K562 (cell line): ENCODE measurements at regions not wholly inside any gene's neighbourhood (a gene's known extent, or its start where the extent isn't known, plus 50 kb on each side); places are given as distances from the start of the nearest gene placed in this dataset.

Experiments
- ATAC-seq: fragments of 200-7000 bp; cut with Tn5 transposase; 3 replicates; pipeline ENCODE4 v1.9.1; 2020; ENCODE audit warnings: moderate library complexity
- BruUV-seq: library from RNA; stranded (reverse); fragments of 400-500 nt; replicated peaks from 2 replicates; lab custom pipeline; 2021; lab: Mats Ljungman, UMichigan
- CTCF ChIA-PET: fragments of 300-600 bp; formaldehyde crosslinking; extraction: SDS; loops from one replicate; lab custom pipeline; 2021; ENCODE audit warnings: low intra/inter-chr PET ratio; lab: Yijun Ruan, JAX
- POLR2A ChIA-PET: fragments of 300-600, 350-650 bp; sonication (Branson Sonifier 250); formaldehyde crosslinking; extraction: SDS; loops from one replicate; lab custom pipeline; 2021; ENCODE audit warnings: antibody characterized with exemption, inconsistent platforms; lab: Yijun Ruan, JAX
- DNase-seq, 4 experiments: peaks; one replicate each; pipeline versions ENCODE4 v3.0.0 to v3.0.0-alpha.2; 2011 to 2018; ENCODE audit warnings: low spot score in 3 of 4, mixed read lengths in 3 of 4; ENCODE audit errors: extremely low read depth in 1 of 4
- FAIRE-seq: peaks from 2 replicates; lab custom pipeline; 2011; peaks lifted over from hg19 to GRCh38; lab: Jason Lieb, UNC
- H2AFZ ChIP-seq: 2 replicates; pipeline ENCODE4 v1.6.0; 2011; ENCODE audit warnings: low read depth, low read length, control low read depth, inconsistent platforms
- H3K27ac ChIP-seq: fragments of 200-600 bp; 3 replicates; pipeline ENCODE4 v1.8.0; 2011; ENCODE audit warnings: low read depth, mild to moderate bottlenecking, control low read depth, inconsistent platforms, low read length, moderate library complexity, mixed read lengths; ENCODE audit errors: extremely low read depth
- H3K27me3 ChIP-seq, 2 experiments: fragments of 300-600 bp in 1 of 2; 2 replicates in 1 of 2; 3 replicates in 1 of 2; pipeline versions ENCODE4 v1.6.0 to v1.8.0; 2011; ENCODE audit warnings: inconsistent platforms in 2 of 2, low read length in 2 of 2, mild to moderate bottlenecking in 1 of 2, mixed read lengths in 1 of 2, moderate library complexity in 1 of 2; ENCODE audit not compliant: control insufficient read depth in 2 of 2, insufficient read depth in 2 of 2
- H3K36me3 ChIP-seq: fragments of 300-600 bp; 3 replicates; pipeline ENCODE4 v1.8.0; 2011; ENCODE audit warnings: mild to moderate bottlenecking, low read length, inconsistent platforms; ENCODE audit not compliant: control insufficient read depth, insufficient read depth
- H3K4me1 ChIP-seq, 2 experiments: fragments of 200-600 bp in 1 of 2; replicated peaks in 1 of 2; 2 replicates in 1 of 2; 3 replicates in 1 of 2; pipeline versions ENCODE4 v1.5.1 to v1.8.0; 2011; ENCODE audit warnings: inconsistent platforms in 2 of 2, low read length in 2 of 2, mild to moderate bottlenecking in 1 of 2, mixed read lengths in 1 of 2, moderate library complexity in 1 of 2; ENCODE audit not compliant: control insufficient read depth in 2 of 2, insufficient read depth in 2 of 2
- H3K4me2 ChIP-seq: 2 replicates; pipeline ENCODE4 v1.6.1; 2011; ENCODE audit warnings: low read length, control low read depth, inconsistent platforms, mixed read lengths; ENCODE audit not compliant: insufficient read depth
- H3K4me3 ChIP-seq: fragments of 200-600 bp; sonication (generic), shearing (Covaris generic); 2 replicates; pipeline ENCODE4 v1.5.1; 2016; ENCODE audit warnings: control low read depth, inconsistent platforms
- H3K79me2 ChIP-seq: fragments of 200-600 bp; 3 replicates; pipeline ENCODE4 v1.8.0; 2011; ENCODE audit warnings: low read length, inconsistent platforms; ENCODE audit not compliant: control insufficient read depth, insufficient read depth
- H3K9ac ChIP-seq, 2 experiments: 2 replicates each; pipeline versions ENCODE4 v1.6.0 to v1.6.1; 2011; ENCODE audit warnings: low read depth in 2 of 2, low read length in 2 of 2, control low read depth in 1 of 2, inconsistent platforms in 1 of 2, mild to moderate bottlenecking in 1 of 2, mixed read lengths in 1 of 2; ENCODE audit not compliant: insufficient read depth in 1 of 2
- H3K9me1 ChIP-seq: one replicate; pipeline ENCODE4 v1.6.0; 2011; ENCODE audit warnings: inconsistent platforms, mild to moderate bottlenecking, low read length, moderate library complexity; ENCODE audit not compliant: control insufficient read depth, insufficient read depth
- H3K9me3 ChIP-seq: replicated peaks from 2 replicates; pipeline ENCODE4 v1.5.1; 2011; ENCODE audit warnings: low read depth, low read length, inconsistent platforms; ENCODE audit not compliant: control insufficient read depth, insufficient read depth
- H4K20me1 ChIP-seq: replicated peaks from 2 replicates; pipeline ENCODE4 v1.6.1; 2011; ENCODE audit warnings: low read length, inconsistent platforms, mixed read lengths; ENCODE audit not compliant: control insufficient read depth, insufficient read depth
- ELF1 ChIP-seq: fragments of 200-800 bp; sonication (Bioruptor generic); IDR thresholded peaks from 2 replicates; pipeline ENCODE4 v1.6.1; 2016; ENCODE audit warnings: missing genetic modification characterization, missing compliant biosample characterization
- GATA2 ChIP-seq: sonication (generic); formaldehyde crosslinking; IDR thresholded peaks from 2 replicates; pipeline ENCODE4 v1.4.0; 2020; ENCODE audit warnings: mild to moderate bottlenecking, missing genetic modification reagents
- NBN ChIP-seq: fragments of 450-650 bp; IDR thresholded peaks from 2 replicates; pipeline ENCODE4 v1.6.1; 2016; ENCODE audit warnings: low read depth, mild to moderate bottlenecking
- NFRKB ChIP-seq: fragments of 450-650 bp; IDR thresholded peaks from 2 replicates; pipeline ENCODE4 v1.6.1; 2016; ENCODE audit warnings: low read depth
- SLC30A9 ChIP-seq: fragments of 250-450 bp; sonication (Bioruptor Pico); IDR thresholded peaks from 2 replicates; pipeline ENCODE4 v1.8.0; 2022; ENCODE audit warnings: mild to moderate bottlenecking, moderate library complexity
- ZNF12 ChIP-seq: sonication (generic); formaldehyde crosslinking; IDR thresholded peaks from 2 replicates; pipeline ENCODE4 v1.4.0; 2020; ENCODE audit warnings: mild to moderate bottlenecking, missing genetic modification reagents
- ZNF444 ChIP-seq: fragments of 250-450 bp; sonication (Bioruptor Pico); IDR thresholded peaks from 2 replicates; pipeline ENCODE4 v1.4.0; 2020; ENCODE audit warnings: mild to moderate bottlenecking, moderate library complexity
- ZNF507 ChIP-seq: conservative IDR thresholded peaks from 2 replicates; pipeline ENCODE4 v1.6.1; 2017; ENCODE audit warnings: missing genetic modification characterization, missing compliant biosample characterization
- ZNF586 ChIP-seq: fragments of 450-650 bp; formaldehyde crosslinking; conservative IDR thresholded peaks from 2 replicates; pipeline ENCODE4 v1.4.0; 2020; ENCODE audit warnings: mild to moderate bottlenecking, moderate library complexity
- ZNF707 ChIP-seq: fragments of 250-450 bp; sonication (Bioruptor Pico); conservative IDR thresholded peaks from 2 replicates; pipeline ENCODE4 v1.8.0; 2022; ENCODE audit warnings: inconsistent platforms, mild to moderate bottlenecking, moderate library complexity
- ZSCAN32 ChIP-seq: fragments of 450-650 bp; formaldehyde crosslinking; IDR thresholded peaks from 2 replicates; pipeline ENCODE4 v1.4.0; 2020; ENCODE audit warnings: mild to moderate bottlenecking, moderate library complexity
- WGBS: fragments of 100-300 bp; shearing (Covaris generic); methylation state at CpG from one replicate; pipeline ENCODE4 v1.1.6; 2016; ENCODE audit warnings: low coverage, mixed read lengths; ENCODE audit not compliant: insufficient coverage; ENCODE audit errors: missing lambda C conversion rate; 5-methylcytosine and 5-hydroxymethylcytosine counted together
- in situ Hi-C: fragments of 300-500 bp; cut with MboI; formaldehyde crosslinking; loops from 4 replicates; pipeline ENCODE4 v1.15.0; 2018; ENCODE audit warnings: inconsistent platforms, mixed read lengths
- intact Hi-C: fragments of 100-400 bp; cut with micrococcal nuclease; formaldehyde crosslinking; loops from 2 replicates; pipeline ENCODE4 v1.14.2; 2022
- TF ChIP-seq, protein P1 (sequence below): fragments of 450-650 bp; formaldehyde crosslinking; IDR thresholded peaks from 2 replicates; pipeline ENCODE4 v1.4.0; 2020; ENCODE audit warnings: mild to moderate bottlenecking, moderate library complexity
- TF ChIP-seq, protein P2 (sequence below), 2 experiments: IDR thresholded peaks in 1 of 2; conservative IDR thresholded peaks in 1 of 2; 2 replicates each; pipeline ENCODE4 v1.6.1; 2016; ENCODE audit warnings: low read depth in 2 of 2, mild to moderate bottlenecking in 1 of 2, missing compliant biosample characterization in 1 of 2, missing genetic modification characterization in 1 of 2, moderate library complexity in 1 of 2
- TF ChIP-seq, protein P3 (sequence below): fragments of 450-650 bp; formaldehyde crosslinking; IDR thresholded peaks from 2 replicates; pipeline ENCODE4 v1.4.0; 2022; ENCODE audit warnings: missing genetic modification characterization

DNA sequence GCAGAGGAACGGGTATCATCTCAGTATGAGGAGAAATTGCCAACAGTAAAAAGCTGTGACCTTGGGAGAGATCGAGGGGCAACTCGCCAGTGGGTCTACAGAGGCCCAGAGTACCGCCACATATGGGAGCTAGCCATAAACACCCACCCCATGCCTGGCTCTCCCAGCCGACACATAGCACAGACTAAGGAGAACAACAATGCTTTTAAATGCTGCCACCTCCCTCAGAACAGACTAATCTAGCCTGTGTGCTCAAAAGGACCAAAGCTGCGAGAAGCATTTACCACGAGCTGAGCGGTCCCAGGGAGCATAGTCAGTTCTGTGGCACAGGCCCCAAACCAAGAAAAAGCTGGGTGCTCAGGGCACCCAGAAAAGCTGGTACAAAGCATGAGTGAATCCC lies 73.3 kb downstream of the LSM5 start:
- Histone ChIP-seq H3K4me2 (no peak overlapping the region), H3K9me3 (no peaks in the 10 kb centered on the region), H3K4me1 (no peaks in the 10 kb centered on the region), H3K36me3 (no peaks in the 10 kb centered on the region), H3K9ac (no peak overlapping the region), H2AFZ (no peak overlapping the region), H3K79me2 (no peaks in the 10 kb centered on the region), H3K9me1 (no peaks in the 10 kb centered on the region), H4K20me1 (no peaks in the 10 kb centered on the region), H3K27ac (no peak overlapping the region), H3K27me3 (peaks cover 0 to 8% of the 10 kb centered on the region in 2 experiments; a peak in 2 of 5 replicates), H3K4me3 (no peak overlapping the region)
- FAIRE-seq (no peak), DNase-seq (no peak), ATAC-seq (no peak)
- in situ Hi-C loops: no loop called here
- intact Hi-C loops: no loop called here
- no TSS peak for BruUV-seq
- TF ChIP-seq, protein P1, sequence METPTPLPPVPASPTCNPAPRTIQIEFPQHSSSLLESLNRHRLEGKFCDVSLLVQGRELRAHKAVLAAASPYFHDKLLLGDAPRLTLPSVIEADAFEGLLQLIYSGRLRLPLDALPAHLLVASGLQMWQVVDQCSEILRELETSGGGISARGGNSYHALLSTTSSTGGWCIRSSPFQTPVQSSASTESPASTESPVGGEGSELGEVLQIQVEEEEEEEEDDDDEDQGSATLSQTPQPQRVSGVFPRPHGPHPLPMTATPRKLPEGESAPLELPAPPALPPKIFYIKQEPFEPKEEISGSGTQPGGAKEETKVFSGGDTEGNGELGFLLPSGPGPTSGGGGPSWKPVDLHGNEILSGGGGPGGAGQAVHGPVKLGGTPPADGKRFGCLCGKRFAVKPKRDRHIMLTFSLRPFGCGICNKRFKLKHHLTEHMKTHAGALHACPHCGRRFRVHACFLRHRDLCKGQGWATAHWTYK: no peak
- TF ChIP-seq GATA2 (CRISPR knock-in tag): no peak
- no peak for TF ChIP-seq ZNF444
- no peak for TF ChIP-seq ZNF507
- no peak for TF ChIP-seq ZSCAN32 (CRISPR knock-in tag)
- TF ChIP-seq, protein P2, sequence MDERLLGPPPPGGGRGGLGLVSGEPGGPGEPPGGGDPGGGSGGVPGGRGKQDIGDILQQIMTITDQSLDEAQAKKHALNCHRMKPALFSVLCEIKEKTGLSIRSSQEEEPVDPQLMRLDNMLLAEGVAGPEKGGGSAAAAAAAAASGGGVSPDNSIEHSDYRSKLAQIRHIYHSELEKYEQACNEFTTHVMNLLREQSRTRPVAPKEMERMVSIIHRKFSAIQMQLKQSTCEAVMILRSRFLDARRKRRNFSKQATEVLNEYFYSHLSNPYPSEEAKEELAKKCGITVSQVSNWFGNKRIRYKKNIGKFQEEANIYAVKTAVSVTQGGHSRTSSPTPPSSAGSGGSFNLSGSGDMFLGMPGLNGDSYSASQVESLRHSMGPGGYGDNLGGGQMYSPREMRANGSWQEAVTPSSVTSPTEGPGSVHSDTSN (CRISPR knock-in tag; IDR thresholded peaks at IDR 0.05; ENCODE audit: low read depth): no peak
- TF ChIP-seq, protein P2 (tag; conservative IDR thresholded peaks at IDR 0.05; ENCODE audit: low read depth): no peak
- TF ChIP-seq ZNF707 (CRISPR knock-in tag): no peak
- no peak for TF ChIP-seq SLC30A9 (CRISPR knock-in tag)
- TF ChIP-seq NBN: no peak
- no peak for TF ChIP-seq ZNF12 (CRISPR knock-in tag)
- no peak for TF ChIP-seq ZNF586
- no peak for TF ChIP-seq NFRKB
- no peak for TF ChIP-seq ELF1
- TF ChIP-seq, protein P3, sequence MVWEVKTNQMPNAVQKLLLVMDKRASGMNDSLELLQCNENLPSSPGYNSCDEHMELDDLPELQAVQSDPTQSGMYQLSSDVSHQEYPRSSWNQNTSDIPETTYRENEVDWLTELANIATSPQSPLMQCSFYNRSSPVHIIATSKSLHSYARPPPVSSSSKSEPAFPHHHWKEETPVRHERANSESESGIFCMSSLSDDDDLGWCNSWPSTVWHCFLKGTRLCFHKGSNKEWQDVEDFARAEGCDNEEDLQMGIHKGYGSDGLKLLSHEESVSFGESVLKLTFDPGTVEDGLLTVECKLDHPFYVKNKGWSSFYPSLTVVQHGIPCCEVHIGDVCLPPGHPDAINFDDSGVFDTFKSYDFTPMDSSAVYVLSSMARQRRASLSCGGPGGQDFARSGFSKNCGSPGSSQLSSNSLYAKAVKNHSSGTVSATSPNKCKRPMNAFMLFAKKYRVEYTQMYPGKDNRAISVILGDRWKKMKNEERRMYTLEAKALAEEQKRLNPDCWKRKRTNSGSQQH (CRISPR knock-in tag): no peak
- ChIA-PET POLR2A (interaction anchor here (0.7 to 1.2 kb wide), 3 partner anchors 9 to 593 kb away, joined by 3 to 5 read pairs (median 4); no protein-coding TSS in a partner anchor), CTCF (no interaction called here)
- 0% methylated on average over 8 of the region's 8 CpGs for WGBS
